ENCODE measurements at regions not wholly inside any gene's neighbourhood (a gene's known extent, or its start where the extent isn't known, plus 50 kb on each side); places are given as distances from the start of the nearest gene placed in this dataset.

- TF ChIP-seq, protein P1, sequence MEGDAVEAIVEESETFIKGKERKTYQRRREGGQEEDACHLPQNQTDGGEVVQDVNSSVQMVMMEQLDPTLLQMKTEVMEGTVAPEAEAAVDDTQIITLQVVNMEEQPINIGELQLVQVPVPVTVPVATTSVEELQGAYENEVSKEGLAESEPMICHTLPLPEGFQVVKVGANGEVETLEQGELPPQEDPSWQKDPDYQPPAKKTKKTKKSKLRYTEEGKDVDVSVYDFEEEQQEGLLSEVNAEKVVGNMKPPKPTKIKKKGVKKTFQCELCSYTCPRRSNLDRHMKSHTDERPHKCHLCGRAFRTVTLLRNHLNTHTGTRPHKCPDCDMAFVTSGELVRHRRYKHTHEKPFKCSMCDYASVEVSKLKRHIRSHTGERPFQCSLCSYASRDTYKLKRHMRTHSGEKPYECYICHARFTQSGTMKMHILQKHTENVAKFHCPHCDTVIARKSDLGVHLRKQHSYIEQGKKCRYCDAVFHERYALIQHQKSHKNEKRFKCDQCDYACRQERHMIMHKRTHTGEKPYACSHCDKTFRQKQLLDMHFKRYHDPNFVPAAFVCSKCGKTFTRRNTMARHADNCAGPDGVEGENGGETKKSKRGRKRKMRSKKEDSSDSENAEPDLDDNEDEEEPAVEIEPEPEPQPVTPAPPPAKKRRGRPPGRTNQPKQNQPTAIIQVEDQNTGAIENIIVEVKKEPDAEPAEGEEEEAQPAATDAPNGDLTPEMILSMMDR (IDR thresholded peaks at IDR 0.05; ENCODE audit: low read depth, low read length, missing control alignments), result no peak
- H3K4me3 ChIP-seq (replicated peaks; ENCODE audit: low read depth, low read length), result no peak overlapping the region
- no peak for DNase-seq (ENCODE audit: extremely low read depth, low read depth)
Observed at GRCh38 chr15:93159930-93160329, 70.9 kb upstream of the RGMA start.

DNA sequence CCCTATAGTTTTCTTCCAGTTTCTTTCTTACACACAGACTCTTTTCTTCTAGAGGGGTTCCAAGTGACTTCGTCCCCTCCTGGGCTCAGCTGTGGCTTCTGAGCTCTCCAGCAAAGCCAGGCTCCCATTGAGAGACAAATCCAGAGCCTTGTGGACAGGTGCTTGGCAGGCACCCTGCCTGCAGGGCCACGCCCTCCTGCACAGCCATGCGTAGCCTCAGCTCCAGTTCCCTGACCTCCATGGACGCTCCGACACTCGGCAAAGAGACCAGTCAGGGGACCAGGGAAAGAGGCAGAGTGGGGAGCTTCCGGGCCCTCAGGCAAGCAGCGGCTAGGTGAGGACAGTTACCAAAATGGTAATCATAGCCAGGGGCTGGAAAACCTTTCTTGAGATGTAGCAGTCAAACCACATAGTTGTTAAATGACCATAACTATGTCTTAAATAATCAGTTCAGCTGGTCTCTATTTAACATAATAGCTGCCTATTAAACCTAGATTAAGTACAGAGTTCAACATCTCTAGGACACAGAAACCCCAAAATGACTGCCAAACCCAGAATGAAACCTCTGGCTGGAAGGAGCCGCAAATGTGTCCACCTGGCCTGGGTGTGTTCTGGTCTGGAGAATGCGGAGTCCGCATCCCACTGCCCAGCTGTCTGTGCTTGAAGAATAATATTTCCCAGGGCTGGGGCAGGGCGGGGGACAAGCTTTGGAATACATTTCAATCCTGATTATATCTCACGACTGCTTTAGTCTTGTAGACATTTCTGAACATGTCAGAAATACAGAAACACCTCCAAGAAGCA lies 69.3 kb upstream of the RGMA start:
- DNase-seq (ENCODE audit: extremely low read depth, low read depth), result no peak
- H3K4me3 ChIP-seq (replicated peaks; ENCODE audit: low read depth, low read length), result no peak overlapping the region
- TF ChIP-seq, protein P1 (IDR thresholded peaks at IDR 0.05; ENCODE audit: low read depth, low read length, missing control alignments), result no peak

GRCh38 chr15:93154666-93155065 lies 65.7 kb upstream of the RGMA start:
- TF ChIP-seq, protein P1 (IDR thresholded peaks at IDR 0.05; ENCODE audit: low read depth, low read length, missing control alignments), result no peak
- H3K4me3 ChIP-seq (replicated peaks; ENCODE audit: low read depth, low read length), result no peak overlapping the region
- no peak for DNase-seq (ENCODE audit: extremely low read depth, low read depth)

- DNase-seq (ENCODE audit: extremely low read depth, low read depth), result no peak
- TF ChIP-seq, protein P1 (IDR thresholded peaks at IDR 0.05; ENCODE audit: low read depth, low read length, missing control alignments), result no peak
- no peak overlapping the region for H3K4me3 ChIP-seq (replicated peaks; ENCODE audit: low read depth, low read length)
Observed at GRCh38 chr15:93152951-93153350, 63.9 kb upstream of the RGMA start.

GRCh38 chr15:93152360-93152759 lies 63.3 kb upstream of the RGMA start:
- no peak overlapping the region for H3K4me3 ChIP-seq (replicated peaks; ENCODE audit: low read depth, low read length)
- TF ChIP-seq, protein P1 (IDR thresholded peaks at IDR 0.05; ENCODE audit: low read depth, low read length, missing control alignments), result no peak
- no peak for DNase-seq (ENCODE audit: extremely low read depth, low read depth)

DNA sequence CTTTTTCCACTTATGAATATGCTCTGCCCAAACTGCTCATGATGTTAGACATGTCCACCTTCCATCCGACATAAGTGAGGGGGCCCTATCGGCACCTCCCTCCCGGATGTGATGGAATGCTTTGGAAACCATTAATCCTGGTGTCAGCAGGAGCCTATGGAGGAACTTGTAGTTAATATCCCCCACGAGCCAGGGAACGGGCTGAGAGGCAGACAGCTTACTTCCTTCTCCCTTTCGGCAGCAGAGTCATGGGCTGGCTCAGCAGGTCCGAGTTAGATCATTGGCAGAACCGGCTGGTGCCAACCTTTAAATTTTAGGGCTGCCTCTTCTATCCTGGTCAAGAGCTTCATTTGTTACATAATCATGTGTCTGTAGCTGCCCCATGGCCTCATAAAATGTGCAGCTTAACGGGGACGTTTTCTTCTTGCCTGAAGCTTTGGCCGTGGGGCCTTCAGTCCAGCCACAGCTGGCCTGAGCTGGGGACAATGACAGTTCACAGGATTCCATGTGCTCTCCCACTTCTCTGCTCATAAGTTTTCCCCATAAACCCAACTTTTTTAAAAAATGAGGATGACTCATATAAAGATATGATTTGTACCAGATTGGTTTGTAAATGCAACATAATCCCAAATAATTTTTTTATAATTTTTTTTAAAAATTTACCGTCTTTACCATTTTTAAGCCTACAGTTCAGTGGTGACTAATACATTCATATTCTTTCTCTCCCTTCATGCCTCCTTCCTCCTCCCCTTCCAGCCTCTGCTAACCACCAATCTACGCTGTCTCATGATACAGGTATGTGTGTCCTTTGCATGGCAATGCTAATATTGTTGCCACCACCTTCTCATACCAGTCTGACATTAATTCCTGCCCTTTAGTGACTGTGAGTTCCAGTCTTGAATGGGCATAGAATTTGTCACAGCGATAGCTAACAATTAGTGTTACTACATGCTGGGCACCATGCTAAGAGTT lies 62.2 kb upstream of the RGMA start:
- no peak overlapping the region for H3K4me3 ChIP-seq (replicated peaks; ENCODE audit: low read depth, low read length)
- DNase-seq (ENCODE audit: extremely low read depth, low read depth), result no peak
- TF ChIP-seq, protein P1 (IDR thresholded peaks at IDR 0.05; ENCODE audit: low read depth, low read length, missing control alignments), result no peak
